ENCODE measurements at regions not wholly inside any gene's neighbourhood (a gene's known extent, or its start where the extent isn't known, plus 50 kb on each side); places are given as distances from the start of the nearest gene placed in this dataset.

DNA sequence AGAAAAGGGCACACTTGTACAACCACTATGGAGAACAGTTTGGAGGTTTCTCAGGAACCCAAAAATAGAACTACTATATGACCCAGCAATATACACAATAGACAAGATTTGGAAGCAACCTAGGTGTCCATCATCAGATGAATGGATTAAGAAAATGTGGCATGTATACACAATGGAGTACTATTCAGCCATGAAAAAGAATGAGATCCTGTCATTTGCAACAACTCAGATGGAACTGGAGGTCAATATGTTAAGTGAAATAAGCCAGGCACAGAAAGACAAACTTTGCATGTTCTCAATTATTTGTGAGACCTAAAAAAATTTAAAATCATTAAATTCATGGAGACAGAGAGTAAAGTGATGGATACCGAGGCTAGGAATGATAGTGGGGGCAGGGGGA, 118.8 kb downstream of the ZNF467 start:
- TF ChIP-seq, protein P1, sequence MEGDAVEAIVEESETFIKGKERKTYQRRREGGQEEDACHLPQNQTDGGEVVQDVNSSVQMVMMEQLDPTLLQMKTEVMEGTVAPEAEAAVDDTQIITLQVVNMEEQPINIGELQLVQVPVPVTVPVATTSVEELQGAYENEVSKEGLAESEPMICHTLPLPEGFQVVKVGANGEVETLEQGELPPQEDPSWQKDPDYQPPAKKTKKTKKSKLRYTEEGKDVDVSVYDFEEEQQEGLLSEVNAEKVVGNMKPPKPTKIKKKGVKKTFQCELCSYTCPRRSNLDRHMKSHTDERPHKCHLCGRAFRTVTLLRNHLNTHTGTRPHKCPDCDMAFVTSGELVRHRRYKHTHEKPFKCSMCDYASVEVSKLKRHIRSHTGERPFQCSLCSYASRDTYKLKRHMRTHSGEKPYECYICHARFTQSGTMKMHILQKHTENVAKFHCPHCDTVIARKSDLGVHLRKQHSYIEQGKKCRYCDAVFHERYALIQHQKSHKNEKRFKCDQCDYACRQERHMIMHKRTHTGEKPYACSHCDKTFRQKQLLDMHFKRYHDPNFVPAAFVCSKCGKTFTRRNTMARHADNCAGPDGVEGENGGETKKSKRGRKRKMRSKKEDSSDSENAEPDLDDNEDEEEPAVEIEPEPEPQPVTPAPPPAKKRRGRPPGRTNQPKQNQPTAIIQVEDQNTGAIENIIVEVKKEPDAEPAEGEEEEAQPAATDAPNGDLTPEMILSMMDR (conservative IDR thresholded peaks at IDR 0.05; ENCODE audit: low read length), result no peak
- TF ChIP-seq EZH2phosphoT487 (IDR thresholded peaks at IDR 0.05; ENCODE audit: borderline replicate concordance), result no peak
